ENCODE measurements at regions not wholly inside any gene's neighbourhood (a gene's known extent, or its start where the extent isn't known, plus 50 kb on each side); places are given as distances from the start of the nearest gene placed in this dataset.
"Not testable (repeated sequence)": the region's sequence is repeated elsewhere in the genome, so short reads cannot be mapped to it uniquely, and the experiment has no call there.

GRCh38 chr2:58720033-58720769, 479.1 kb upstream of the FANCL start:
- no peak overlapping the region for H3K27ac Mint-ChIP-seq
- H3K27me3 Mint-ChIP-seq, result peaks cover 1% of the 10 kb centered on the region
- no peak overlapping the region for H3K4me3 Mint-ChIP-seq
- H3K4me1 Mint-ChIP-seq, result no peaks in the 10 kb centered on the region
- no peaks in the 10 kb centered on the region for H3K36me3 Mint-ChIP-seq
- no peaks in the 10 kb centered on the region for H3K9me3 Mint-ChIP-seq

- Mint-ChIP-seq H3K4me1 (no peaks in the 10 kb centered on the region), H3K27ac (no peak overlapping the region), H3K9me3 (no peaks in the 10 kb centered on the region), H3K4me3 (no peak overlapping the region), H3K27me3 (peaks cover 1% of the 10 kb centered on the region), H3K36me3 (no peaks in the 10 kb centered on the region)
Measured at GRCh38 chr2:58715344-58715743, 474.2 kb upstream of the FANCL start.

- Mint-ChIP-seq H3K9me3 (no peaks in the 10 kb centered on the region), H3K4me3 (no peak overlapping the region), H3K27me3 (no peaks in the 10 kb centered on the region), H3K36me3 (no peaks in the 10 kb centered on the region), H3K27ac (no peak overlapping the region), H3K4me1 (no peaks in the 10 kb centered on the region)
Measured at GRCh38 chr2:58714238-58714637, 473.1 kb upstream of the FANCL start.

- no peaks in the 10 kb centered on the region for H3K9me3 Mint-ChIP-seq
- H3K4me1 Mint-ChIP-seq, result no peaks in the 10 kb centered on the region
- no peak overlapping the region for H3K4me3 Mint-ChIP-seq
- no peaks in the 10 kb centered on the region for H3K27me3 Mint-ChIP-seq
- no peaks in the 10 kb centered on the region for H3K36me3 Mint-ChIP-seq
- no peak overlapping the region for H3K27ac Mint-ChIP-seq
Measured at GRCh38 chr2:58710795-58711279, 469.7 kb upstream of the FANCL start.

- Mint-ChIP-seq H3K27me3 (no peaks in the 10 kb centered on the region), H3K27ac (no peak overlapping the region), H3K4me1 (no peaks in the 10 kb centered on the region), H3K4me3 (no peak overlapping the region), H3K36me3 (no peaks in the 10 kb centered on the region), H3K9me3 (no peaks in the 10 kb centered on the region)
Measured at GRCh38 chr2:58709687-58710354, 468.7 kb upstream of the FANCL start.

GRCh38 chr2:58709274-58709673, 468.1 kb upstream of the FANCL start:
- no peak overlapping the region for H3K27ac Mint-ChIP-seq
- no peaks in the 10 kb centered on the region for H3K9me3 Mint-ChIP-seq
- H3K36me3 Mint-ChIP-seq, result no peaks in the 10 kb centered on the region
- no peak overlapping the region for H3K4me3 Mint-ChIP-seq
- H3K27me3 Mint-ChIP-seq, result no peaks in the 10 kb centered on the region
- no peaks in the 10 kb centered on the region for H3K4me1 Mint-ChIP-seq

GRCh38 chr2:58708565-58708964, 467.4 kb upstream of the FANCL start:
- H3K27ac Mint-ChIP-seq, result no peak overlapping the region
- no peaks in the 10 kb centered on the region for H3K36me3 Mint-ChIP-seq
- no peaks in the 10 kb centered on the region for H3K9me3 Mint-ChIP-seq
- no peaks in the 10 kb centered on the region for H3K4me1 Mint-ChIP-seq
- H3K4me3 Mint-ChIP-seq, result no peak overlapping the region
- no peaks in the 10 kb centered on the region for H3K27me3 Mint-ChIP-seq

GRCh38 chr2:58702302-58702885, 461.3 kb upstream of the FANCL start:
- no peaks in the 10 kb centered on the region for H3K27me3 Mint-ChIP-seq
- no peak overlapping the region for H3K4me3 Mint-ChIP-seq
- no peaks in the 10 kb centered on the region for H3K36me3 Mint-ChIP-seq
- no peak overlapping the region for H3K27ac Mint-ChIP-seq
- H3K4me1 Mint-ChIP-seq, result no peaks in the 10 kb centered on the region
- no peaks in the 10 kb centered on the region for H3K9me3 Mint-ChIP-seq

GRCh38 chr2:58701688-58702301, 460.7 kb upstream of the FANCL start:
- no peak overlapping the region for H3K27ac Mint-ChIP-seq
- no peaks in the 10 kb centered on the region for H3K9me3 Mint-ChIP-seq
- no peaks in the 10 kb centered on the region for H3K36me3 Mint-ChIP-seq
- no peaks in the 10 kb centered on the region for H3K4me1 Mint-ChIP-seq
- no peaks in the 10 kb centered on the region for H3K27me3 Mint-ChIP-seq
- H3K4me3 Mint-ChIP-seq, result no peak overlapping the region

- Mint-ChIP-seq H3K36me3 (no peaks in the 10 kb centered on the region), H3K27me3 (no peaks in the 10 kb centered on the region), H3K4me1 (no peaks in the 10 kb centered on the region), H3K27ac (no peak overlapping the region), H3K4me3 (no peak overlapping the region), H3K9me3 (no peaks in the 10 kb centered on the region)
Measured at GRCh38 chr2:58700591-58700990, 459.5 kb upstream of the FANCL start.

- no peaks in the 10 kb centered on the region for H3K9me3 Mint-ChIP-seq
- H3K27ac Mint-ChIP-seq, result no peak overlapping the region
- no peaks in the 10 kb centered on the region for H3K27me3 Mint-ChIP-seq
- no peaks in the 10 kb centered on the region for H3K36me3 Mint-ChIP-seq
- no peaks in the 10 kb centered on the region for H3K4me1 Mint-ChIP-seq
- H3K4me3 Mint-ChIP-seq, result no peak overlapping the region
Measured at GRCh38 chr2:58699411-58699810, 458.3 kb upstream of the FANCL start.

GRCh38 chr2:58698620-58699019, 457.5 kb upstream of the FANCL start:
- Mint-ChIP-seq H3K27ac (no peak overlapping the region), H3K4me3 (no peak overlapping the region), H3K9me3 (no peaks in the 10 kb centered on the region), H3K36me3 (no peaks in the 10 kb centered on the region), H3K27me3 (no peaks in the 10 kb centered on the region), H3K4me1 (no peaks in the 10 kb centered on the region)

GRCh38 chr2:58694114-58694513, 453.0 kb upstream of the FANCL start:
- not testable (repeated sequence) for H3K9me3 Mint-ChIP-seq, H3K36me3 Mint-ChIP-seq, H3K27me3 Mint-ChIP-seq, H3K4me3 Mint-ChIP-seq, H3K27ac Mint-ChIP-seq, H3K4me1 Mint-ChIP-seq

- H3K36me3 Mint-ChIP-seq, H3K27ac Mint-ChIP-seq, H3K4me3 Mint-ChIP-seq, H3K9me3 Mint-ChIP-seq, H3K27me3 Mint-ChIP-seq, H3K4me1 Mint-ChIP-seq: not testable (repeated sequence)
Measured at GRCh38 chr2:58691041-58691440, 449.9 kb upstream of the FANCL start.

- Mint-ChIP-seq H3K27ac (no peak overlapping the region), H3K27me3 (peaks cover 3% of the 10 kb centered on the region), H3K9me3 (peaks cover 5% of the 10 kb centered on the region), H3K4me1 (no peaks in the 10 kb centered on the region), H3K36me3 (no peaks in the 10 kb centered on the region), H3K4me3 (no peak overlapping the region)
Measured at GRCh38 chr2:58688813-58689212, 447.7 kb upstream of the FANCL start.

GRCh38 chr2:58686776-58687175, 445.7 kb upstream of the FANCL start:
- peaks cover 5% of the 10 kb centered on the region for H3K9me3 Mint-ChIP-seq
- H3K27me3 Mint-ChIP-seq, result peaks cover 6% of the 10 kb centered on the region
- no peak overlapping the region for H3K4me3 Mint-ChIP-seq
- no peak overlapping the region for H3K27ac Mint-ChIP-seq
- no peaks in the 10 kb centered on the region for H3K36me3 Mint-ChIP-seq
- no peaks in the 10 kb centered on the region for H3K4me1 Mint-ChIP-seq
